Keratinocyte (primary cell): ENCODE measurements at regions not wholly inside any gene's neighbourhood (a gene's known extent, or its start where the extent isn't known, plus 50 kb on each side); places are given as distances from the start of the nearest gene placed in this dataset.

Source experiments
- CTCF ChIP-seq, 3 experiments: IDR thresholded peaks in 1 of 3; conservative IDR thresholded peaks in 1 of 3; optimal IDR thresholded peaks in 1 of 3; 2 replicates in 2 of 3; 3 replicates in 1 of 3; pipeline versions ENCODE3 to v1.5.1; 2011; ENCODE audit warnings: low read length in 3 of 3, mild to moderate bottlenecking in 3 of 3, moderate library complexity in 2 of 3, control low read depth in 1 of 3, inconsistent platforms in 1 of 3; ENCODE audit not compliant: insufficient read depth in 2 of 3; ENCODE audit errors: extremely low read depth in 1 of 3
- EZH2 ChIP-seq: IDR thresholded peaks from one replicate; pipeline ENCODE4 v1.6.1; 2012; ENCODE audit warnings: inconsistent platforms, mild to moderate bottlenecking, low read length, moderate library complexity

- TF ChIP-seq CTCF (optimal IDR thresholded peaks at IDR 0.05 in 1 of 3, IDR thresholded peaks at IDR 0.05 in 1 of 3, conservative IDR thresholded peaks at IDR 0.05 in 1 of 3; ENCODE audit: extremely low read depth in 1 of 3, insufficient read depth in 2 of 3, low read length in 3 of 3) (no peak), EZH2 (no peak)
These were observed 624.4 kb downstream of the LMO4 start for GRCh38 chr1:87953121-87953520.
